ENCODE measurements at regions not wholly inside any gene's neighbourhood (a gene's known extent, or its start where the extent isn't known, plus 50 kb on each side); places are given as distances from the start of the nearest gene placed in this dataset.
"Not testable (repeated sequence)": the region's sequence is repeated elsewhere in the genome, so short reads cannot be mapped to it uniquely, and the experiment has no call there.

DNA sequence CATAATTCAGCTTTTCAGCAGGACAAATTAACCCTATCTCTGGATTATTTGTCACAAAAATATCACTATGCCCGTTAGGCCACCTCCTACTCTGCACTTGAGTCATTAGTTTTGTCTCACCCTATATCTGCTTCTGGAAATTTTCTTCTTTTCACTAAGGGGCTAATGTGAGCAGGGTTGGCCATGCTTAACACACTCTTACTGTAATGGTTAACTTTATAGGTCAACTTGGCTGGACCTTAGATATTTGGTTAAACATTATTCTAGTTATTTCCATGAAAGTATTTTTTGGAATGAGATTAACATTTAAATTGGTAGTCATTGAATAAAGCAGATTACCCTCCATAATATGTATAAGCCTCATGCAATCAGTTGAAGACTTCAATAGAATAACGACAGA, 394.6 kb upstream of the PTCHD4 start:
- ATAC-seq (ENCODE audit: low FRiP score) (no peak), DNase-seq (no peak)
- Histone ChIP-seq H3K9me3 (ENCODE audit: control insufficient read depth, low read length) (no peaks in the 10 kb centered on the region), H3K27ac (ENCODE audit: low read depth in 1 of 2, low read length in 2 of 2) (no peak overlapping the region), H3K36me3 (ENCODE audit: control insufficient read depth in 1 of 2, insufficient read depth in 2 of 2, low read length in 1 of 2) (no peaks in the 10 kb centered on the region), H3K27me3 (ENCODE audit: control insufficient read depth in 1 of 2, insufficient read depth in 2 of 2, low read length in 1 of 2) (no peaks in the 10 kb centered on the region), H3K4me3 (ENCODE audit: low read length in 2 of 2) (no peak overlapping the region), H3K4me1 (ENCODE audit: control insufficient read depth in 1 of 2, insufficient read depth in 2 of 2, low read length in 2 of 2) (peaks cover 0 to 2% of the 10 kb centered on the region in 2 donors)
- intact Hi-C loops (cut with DNase I) = no loop called here
- 64 to 66% methylated on average over 2 of the region's 2 CpGs for WGBS, 2 donors

DNA sequence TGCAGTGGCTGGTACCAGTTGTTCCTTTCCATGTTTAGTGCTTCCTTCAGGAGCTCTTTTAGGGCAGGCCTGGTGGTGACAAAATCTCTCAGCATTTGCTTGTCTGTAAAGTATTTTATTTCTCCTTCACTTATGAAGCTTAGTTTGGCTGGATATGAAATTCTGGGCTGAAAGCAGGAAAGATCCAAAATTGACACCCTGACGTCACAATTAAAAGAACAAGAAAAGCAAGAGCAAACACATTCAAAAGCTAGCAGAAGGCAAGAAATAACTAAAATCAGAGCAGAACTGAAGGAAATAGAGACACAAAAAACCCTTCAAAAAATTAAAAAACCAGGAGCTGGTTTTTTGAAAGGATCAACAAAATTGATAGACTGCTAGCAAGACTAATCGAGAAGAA, 382.4 kb upstream of the PTCHD4 start:
- H3K9me3 ChIP-seq (ENCODE audit: control insufficient read depth, low read length); H3K27ac ChIP-seq (ENCODE audit: low read depth in 1 of 2, low read length in 2 of 2); ATAC-seq (ENCODE audit: low FRiP score); intact Hi-C loops (cut with DNase I); H3K36me3 ChIP-seq (ENCODE audit: control insufficient read depth in 1 of 2, insufficient read depth in 2 of 2, low read length in 1 of 2); H3K4me1 ChIP-seq (ENCODE audit: control insufficient read depth in 1 of 2, insufficient read depth in 2 of 2, low read length in 2 of 2); H3K4me3 ChIP-seq (ENCODE audit: low read length in 2 of 2); H3K27me3 ChIP-seq (ENCODE audit: control insufficient read depth in 1 of 2, insufficient read depth in 2 of 2, low read length in 1 of 2); DNase-seq: not testable (repeated sequence)
- WGBS, 2 donors = 82 to 85% methylated on average over 2 of the region's 2 CpGs

DNA sequence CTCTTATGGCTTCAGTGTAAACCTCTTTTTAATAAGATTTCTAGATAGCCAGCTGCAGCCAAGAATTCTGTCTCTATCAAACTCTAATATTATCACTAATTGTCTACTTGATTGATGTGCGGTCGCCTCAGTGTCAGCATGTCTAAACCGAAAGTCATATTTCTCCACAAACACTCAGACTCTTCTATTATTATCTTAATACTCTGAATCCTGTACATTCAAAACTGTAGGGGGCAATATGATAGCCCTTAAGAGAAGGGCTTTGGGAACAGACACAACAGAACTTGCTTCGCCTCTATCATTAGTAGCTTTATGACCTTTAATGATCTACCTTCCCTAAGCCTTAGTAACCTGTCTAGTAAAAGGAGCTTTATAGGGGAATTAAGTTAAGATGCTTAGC, 379.7 kb upstream of the PTCHD4 start:
- 60 to 63% methylated on average over 4 of the region's 4 CpGs for WGBS, 2 donors
- Histone ChIP-seq H3K4me1 (ENCODE audit: control insufficient read depth in 1 of 2, insufficient read depth in 2 of 2, low read length in 2 of 2) (no peaks in the 10 kb centered on the region), H3K9me3 (ENCODE audit: control insufficient read depth, low read length) (no peaks in the 10 kb centered on the region), H3K27ac (ENCODE audit: low read depth in 1 of 2, low read length in 2 of 2) (no peak overlapping the region), H3K36me3 (ENCODE audit: control insufficient read depth in 1 of 2, insufficient read depth in 2 of 2, low read length in 1 of 2) (no peaks in the 10 kb centered on the region), H3K27me3 (ENCODE audit: control insufficient read depth in 1 of 2, insufficient read depth in 2 of 2, low read length in 1 of 2) (no peaks in the 10 kb centered on the region), H3K4me3 (ENCODE audit: low read length in 2 of 2) (no peak overlapping the region)
- intact Hi-C loops (cut with DNase I) = no loop called here
- DNase-seq = no peak
- ATAC-seq (ENCODE audit: low FRiP score) = no peak

GRCh38 chr6:48486876-48487275, 375.9 kb upstream of the PTCHD4 start:
- no peaks in the 10 kb centered on the region for H3K4me1 ChIP-seq (ENCODE audit: control insufficient read depth in 1 of 2, insufficient read depth in 2 of 2, low read length in 2 of 2)
- H3K9me3 ChIP-seq (ENCODE audit: control insufficient read depth, low read length) = no peaks in the 10 kb centered on the region
- intact Hi-C loops (cut with DNase I) = no loop called here
- ATAC-seq (ENCODE audit: low FRiP score) = no peak
- no peak overlapping the region for H3K27ac ChIP-seq (ENCODE audit: low read depth in 1 of 2, low read length in 2 of 2)
- no peak overlapping the region for H3K4me3 ChIP-seq (ENCODE audit: low read length in 2 of 2)
- 90 to 94% methylated on average over 3 of the region's 3 CpGs for WGBS, 2 donors
- DNase-seq = no peak
- H3K36me3 ChIP-seq (ENCODE audit: control insufficient read depth in 1 of 2, insufficient read depth in 2 of 2, low read length in 1 of 2) = no peaks in the 10 kb centered on the region
- H3K27me3 ChIP-seq (ENCODE audit: control insufficient read depth in 1 of 2, insufficient read depth in 2 of 2, low read length in 1 of 2) = no peaks in the 10 kb centered on the region

- H3K4me3 ChIP-seq (ENCODE audit: low read length in 2 of 2) = no peak overlapping the region
- WGBS, 2 donors = 62 to 79% methylated on average over 3 of the region's 3 CpGs
- DNase-seq = no peak
- H3K27me3 ChIP-seq (ENCODE audit: control insufficient read depth in 1 of 2, insufficient read depth in 2 of 2, low read length in 1 of 2) = no peaks in the 10 kb centered on the region
- no peak overlapping the region for H3K27ac ChIP-seq (ENCODE audit: low read depth in 1 of 2, low read length in 2 of 2)
- no peaks in the 10 kb centered on the region for H3K4me1 ChIP-seq (ENCODE audit: control insufficient read depth in 1 of 2, insufficient read depth in 2 of 2, low read length in 2 of 2)
- H3K36me3 ChIP-seq (ENCODE audit: control insufficient read depth in 1 of 2, insufficient read depth in 2 of 2, low read length in 1 of 2) = no peaks in the 10 kb centered on the region
- intact Hi-C loops (cut with DNase I) = no loop called here
- H3K9me3 ChIP-seq (ENCODE audit: control insufficient read depth, low read length) = no peaks in the 10 kb centered on the region
- no peak for ATAC-seq (ENCODE audit: low FRiP score)
These were observed 375.4 kb upstream of the PTCHD4 start for GRCh38 chr6:48486373-48486772.

DNA sequence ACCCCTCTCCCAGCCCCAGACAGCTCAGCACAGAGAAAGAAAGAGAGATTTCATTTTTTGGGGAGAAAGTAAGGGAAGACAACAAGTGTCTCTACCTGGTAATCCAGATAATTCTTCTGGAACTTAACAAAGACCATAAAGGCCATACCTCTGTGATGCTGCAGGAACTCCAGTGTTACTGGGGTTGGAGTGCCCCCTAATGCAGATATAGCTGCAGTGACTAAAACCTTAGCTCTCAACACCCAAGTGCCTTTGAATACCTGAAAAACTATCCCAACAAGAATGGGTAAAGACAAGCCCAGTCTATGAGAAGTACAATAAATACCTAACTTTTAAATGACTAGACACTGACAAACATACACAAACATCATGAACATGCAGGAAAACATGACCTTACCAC, 365.3 kb upstream of the PTCHD4 start:
- ATAC-seq (ENCODE audit: low FRiP score) (no peak), DNase-seq (no peak)
- intact Hi-C loops (cut with DNase I) = no loop called here
- Histone ChIP-seq H3K27ac (ENCODE audit: low read depth in 1 of 2, low read length in 2 of 2) (no peak overlapping the region), H3K27me3 (ENCODE audit: control insufficient read depth in 1 of 2, insufficient read depth in 2 of 2, low read length in 1 of 2) (no peaks in the 10 kb centered on the region), H3K36me3 (ENCODE audit: control insufficient read depth in 1 of 2, insufficient read depth in 2 of 2, low read length in 1 of 2) (no peaks in the 10 kb centered on the region), H3K9me3 (ENCODE audit: control insufficient read depth, low read length) (peaks cover 2% of the 10 kb centered on the region), H3K4me1 (ENCODE audit: control insufficient read depth in 1 of 2, insufficient read depth in 2 of 2, low read length in 2 of 2) (no peaks in the 10 kb centered on the region), H3K4me3 (ENCODE audit: low read length in 2 of 2) (no peak overlapping the region)

DNA sequence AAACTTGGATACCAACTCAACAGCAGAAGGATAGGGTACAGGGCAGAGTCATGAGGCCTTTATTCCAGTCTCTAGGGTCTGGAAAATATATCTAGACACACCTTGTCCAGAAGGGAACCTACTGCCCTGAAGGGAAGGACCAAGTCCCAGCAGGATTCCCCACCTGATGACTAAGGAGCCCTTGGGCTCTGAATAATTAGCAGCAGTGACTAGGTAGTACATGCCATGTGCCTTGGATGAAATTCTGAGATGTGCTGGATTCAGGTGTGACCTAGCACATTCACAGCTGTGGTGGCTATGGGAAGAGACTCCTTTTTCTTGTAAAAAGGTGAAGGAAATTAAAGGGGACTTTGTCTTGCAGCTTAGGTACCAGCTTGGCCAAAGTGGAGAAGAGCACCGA, 364.3 kb upstream of the PTCHD4 start:
- intact Hi-C loops (cut with DNase I) = no loop called here
- no peaks in the 10 kb centered on the region for H3K36me3 ChIP-seq (ENCODE audit: control insufficient read depth in 1 of 2, insufficient read depth in 2 of 2, low read length in 1 of 2)
- WGBS, 2 donors = 95 to 97% methylated on average over 1 of the region's 1 CpG
- H3K27me3 ChIP-seq (ENCODE audit: control insufficient read depth in 1 of 2, insufficient read depth in 2 of 2, low read length in 1 of 2) = no peaks in the 10 kb centered on the region
- H3K4me3 ChIP-seq (ENCODE audit: low read length in 2 of 2) = no peak overlapping the region
- no peak for ATAC-seq (ENCODE audit: low FRiP score)
- H3K9me3 ChIP-seq (ENCODE audit: control insufficient read depth, low read length) = peaks cover 2% of the 10 kb centered on the region
- DNase-seq = no peak
- no peak overlapping the region for H3K27ac ChIP-seq (ENCODE audit: low read depth in 1 of 2, low read length in 2 of 2)
- no peaks in the 10 kb centered on the region for H3K4me1 ChIP-seq (ENCODE audit: control insufficient read depth in 1 of 2, insufficient read depth in 2 of 2, low read length in 2 of 2)

DNA sequence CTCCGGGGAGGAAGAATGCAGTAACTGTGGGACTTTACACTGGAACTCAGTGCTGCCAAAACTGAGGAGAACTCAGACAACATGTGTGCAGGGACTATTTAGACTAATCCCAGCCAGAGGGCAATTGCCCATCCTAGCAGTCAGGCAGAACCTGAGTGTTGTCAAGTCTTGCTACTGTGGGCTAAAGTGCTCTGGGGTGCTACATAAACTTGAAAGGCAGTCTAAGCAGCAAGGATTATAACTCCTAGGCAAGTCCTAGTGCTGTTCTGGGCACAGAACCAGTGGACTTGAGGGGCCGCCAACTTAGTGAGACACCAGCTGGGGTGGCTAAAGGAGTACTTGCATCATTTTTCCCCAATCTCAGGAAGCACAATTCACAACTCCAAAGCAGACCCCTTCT, 363.8 kb upstream of the PTCHD4 start:
- Histone ChIP-seq H3K9me3 (ENCODE audit: control insufficient read depth, low read length) (peaks cover 2% of the 10 kb centered on the region), H3K36me3 (ENCODE audit: control insufficient read depth in 1 of 2, insufficient read depth in 2 of 2, low read length in 1 of 2) (no peaks in the 10 kb centered on the region), H3K27me3 (ENCODE audit: control insufficient read depth in 1 of 2, insufficient read depth in 2 of 2, low read length in 1 of 2) (no peaks in the 10 kb centered on the region), H3K4me3 (ENCODE audit: low read length in 2 of 2) (no peak overlapping the region), H3K27ac (ENCODE audit: low read depth in 1 of 2, low read length in 2 of 2) (no peak overlapping the region), H3K4me1 (ENCODE audit: control insufficient read depth in 1 of 2, insufficient read depth in 2 of 2, low read length in 2 of 2) (no peaks in the 10 kb centered on the region)
- 27 to 43% methylated on average over 2 of the region's 2 CpGs for WGBS, 2 donors
- no peak for DNase-seq
- ATAC-seq (ENCODE audit: low FRiP score) = no peak
- intact Hi-C loops (cut with DNase I) = no loop called here

DNA sequence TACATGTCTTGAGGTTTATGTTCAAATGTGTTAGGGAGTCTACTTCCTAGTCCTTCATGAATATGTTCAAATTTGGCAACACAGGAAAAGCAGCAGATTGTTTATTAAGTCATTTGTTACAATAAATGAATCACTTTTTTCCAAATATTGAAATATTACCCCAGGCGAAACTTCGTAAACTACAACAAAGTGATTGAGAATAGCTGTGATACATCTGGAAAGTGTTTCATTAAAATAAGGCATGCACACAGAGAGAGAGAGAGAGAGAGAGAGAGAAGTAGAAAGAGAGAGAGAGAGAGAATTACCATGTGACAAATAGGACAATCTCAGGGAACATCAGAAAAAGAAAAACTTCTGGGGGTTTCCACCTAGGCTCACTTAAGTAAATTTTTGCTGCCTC, 363.1 kb upstream of the PTCHD4 start:
- intact Hi-C loops (cut with DNase I) = no loop called here
- 41 to 94% methylated on average over 2 of the region's 2 CpGs for WGBS, 2 donors
- no peaks in the 10 kb centered on the region for H3K27me3 ChIP-seq (ENCODE audit: control insufficient read depth in 1 of 2, insufficient read depth in 2 of 2, low read length in 1 of 2)
- no peak for ATAC-seq (ENCODE audit: low FRiP score)
- no peak for DNase-seq
- no peak overlapping the region for H3K27ac ChIP-seq (ENCODE audit: low read depth in 1 of 2, low read length in 2 of 2)
- H3K4me1 ChIP-seq (ENCODE audit: control insufficient read depth in 1 of 2, insufficient read depth in 2 of 2, low read length in 2 of 2) = no peaks in the 10 kb centered on the region
- H3K4me3 ChIP-seq (ENCODE audit: low read length in 2 of 2) = no peak overlapping the region
- H3K36me3 ChIP-seq (ENCODE audit: control insufficient read depth in 1 of 2, insufficient read depth in 2 of 2, low read length in 1 of 2) = no peaks in the 10 kb centered on the region
- H3K9me3 ChIP-seq (ENCODE audit: control insufficient read depth, low read length) = peaks cover 2% of the 10 kb centered on the region
